GM23338 (cell line): ENCODE measurements at regions not wholly inside any gene's neighbourhood (a gene's known extent, or its start where the extent isn't known, plus 50 kb on each side); places are given as distances from the start of the nearest gene placed in this dataset.

Experiments
- ATAC-seq: fragments of 200-7000 bp; cut with Tn5 transposase; 3 replicates; pipeline ENCODE4 v1.9.1; 2020
- DNase-seq: peaks from one replicate; pipeline ENCODE4 v3.0.0-alpha.2; 2015; ENCODE audit warnings: low spot score
- H2AFZ ChIP-seq: fragments of 200-600 bp; sonication (generic); 2 replicates; pipeline ENCODE4 v1.8.0; 2016; ENCODE audit warnings: antibody characterized with exemption, mild to moderate bottlenecking, moderate library complexity
- H3F3A ChIP-seq: fragments of 200-600 bp; sonication (generic); replicated peaks from 2 replicates; pipeline ENCODE4 v1.8.0; 2017; ENCODE audit warnings: antibody characterized with exemption, mixed run types, low read depth
- H3K27ac ChIP-seq: fragments of 200-600 bp; sonication (generic); 2 replicates; pipeline ENCODE4 v1.6.1; 2016; ENCODE audit warnings: low read depth
- H3K27me3 ChIP-seq: fragments of 200-600 bp; sonication (generic); 2 replicates; pipeline ENCODE4 v1.8.0; 2016; ENCODE audit warnings: mild to moderate bottlenecking, mixed run types, moderate library complexity; ENCODE audit not compliant: insufficient read depth
- H3K36me3 ChIP-seq: fragments of 200-600 bp; sonication (generic); 2 replicates; pipeline ENCODE4 v1.8.0; 2016; ENCODE audit warnings: mild to moderate bottlenecking; ENCODE audit not compliant: insufficient read depth
- H3K4me1 ChIP-seq: fragments of 200-600 bp; sonication (generic); 2 replicates; pipeline ENCODE4 v1.8.0; 2016; ENCODE audit warnings: mild to moderate bottlenecking, moderate library complexity; ENCODE audit not compliant: insufficient read depth
- H3K4me2 ChIP-seq: fragments of 200-600 bp; sonication (generic); 2 replicates; pipeline ENCODE4 v1.7.1; 2017; ENCODE audit warnings: mixed run types
- H3K4me3 ChIP-seq: fragments of 200-600 bp; sonication (generic); 2 replicates; pipeline ENCODE4 v1.6.1; 2016; ENCODE audit warnings: mixed run types
- H3K79me2 ChIP-seq: fragments of 200-600 bp; sonication (generic); replicated peaks from 2 replicates; pipeline ENCODE4 v1.8.0; 2017; ENCODE audit warnings: mild to moderate bottlenecking; ENCODE audit not compliant: insufficient read depth
- H3K9me2 ChIP-seq: fragments of 200-600 bp; sonication (generic); 2 replicates; pipeline ENCODE4 v1.8.0; 2017; ENCODE audit not compliant: insufficient read depth
- H4K20me1 ChIP-seq: fragments of 200-600 bp; sonication (generic); replicated peaks from 2 replicates; pipeline ENCODE4 v1.8.0; 2017; ENCODE audit warnings: mild to moderate bottlenecking; ENCODE audit not compliant: insufficient read depth
- H3K27ac Mint-ChIP-seq: 2 replicates; pipeline ENCODE4 v1.8.0; 2020; ENCODE audit warnings: inconsistent platforms, mild to moderate bottlenecking, moderate library complexity, mixed read lengths
- H3K27me3 Mint-ChIP-seq: 3 replicates; pipeline ENCODE4 v1.8.0; 2022; ENCODE audit warnings: low read depth, mild to moderate bottlenecking, moderate library complexity, mixed read lengths, inconsistent platforms; ENCODE audit not compliant: insufficient read depth, poor library complexity
- H3K36me3 Mint-ChIP-seq: 3 replicates; pipeline ENCODE4 v1.8.0; 2021; ENCODE audit warnings: low read depth, mild to moderate bottlenecking, inconsistent platforms, moderate library complexity, mixed read lengths
- H3K4me1 Mint-ChIP-seq: 3 replicates; pipeline ENCODE4 v1.8.0; 2020; ENCODE audit warnings: mild to moderate bottlenecking, inconsistent platforms, mixed read lengths
- H3K4me3 Mint-ChIP-seq: 3 replicates; pipeline ENCODE4 v1.8.0; 2021; ENCODE audit warnings: moderate library complexity, mild to moderate bottlenecking, inconsistent platforms, mixed read lengths
- H3K9me3 Mint-ChIP-seq: 3 replicates; pipeline ENCODE4 v1.8.0; 2020; ENCODE audit warnings: moderate library complexity, mild to moderate bottlenecking, inconsistent platforms, mixed read lengths
- CREB1 ChIP-seq: fragments of 250-450 bp; sonication (Bioruptor Pico); IDR thresholded peaks from 2 replicates; pipeline ENCODE4 v1.5.0; 2020; ENCODE audit warnings: low read depth, mild to moderate bottlenecking, moderate library complexity
- EZH2 ChIP-seq: fragments of 200-600 bp; sonication (generic); IDR thresholded peaks from one replicate; pipeline ENCODE4 v1.8.0; 2017; ENCODE audit warnings: antibody characterized with exemption, mild to moderate bottlenecking, low read depth; ENCODE audit not compliant: unreplicated experiment
- EZH2phosphoT487 ChIP-seq: fragments of 200-600 bp; sonication (generic); IDR thresholded peaks from one replicate; pipeline ENCODE4 v1.8.1; 2018; ENCODE audit warnings: antibody characterized with exemption; ENCODE audit not compliant: unreplicated experiment
- JUNB ChIP-seq: IDR thresholded peaks from one replicate; pipeline ENCODE4 v1.6.1; 2016; ENCODE audit warnings: antibody characterized with exemption; ENCODE audit not compliant: unreplicated experiment
- NANOG ChIP-seq: IDR thresholded peaks from 2 replicates; pipeline ENCODE4 v1.6.1; 2016; ENCODE audit warnings: antibody characterized with exemption, borderline replicate concordance
- POLR2AphosphoS5 ChIP-seq: IDR thresholded peaks from 2 replicates; pipeline ENCODE4 v1.6.1; 2016; ENCODE audit warnings: antibody characterized with exemption, low read depth
- STAT1 ChIP-seq: IDR thresholded peaks from one replicate; pipeline ENCODE4 v1.6.1; 2016; ENCODE audit warnings: antibody characterized with exemption; ENCODE audit not compliant: unreplicated experiment
- ZNF114 ChIP-seq: fragments of 250-450 bp; sonication (Bioruptor Pico); IDR thresholded peaks from 2 replicates; pipeline ENCODE4 v1.5.0; 2020; ENCODE audit warnings: mild to moderate bottlenecking, moderate library complexity
- ZNF331 ChIP-seq: fragments of 250-450 bp; sonication (Bioruptor Pico); IDR thresholded peaks from 2 replicates; pipeline ENCODE4 v1.5.0; 2020; ENCODE audit warnings: low read depth, mild to moderate bottlenecking, moderate library complexity
- TF ChIP-seq, protein P1 (sequence below), 2 experiments: fragments of 200-600 bp in 1 of 2; sonication (generic) in 1 of 2; conservative IDR thresholded peaks; 2 replicates each; pipeline versions ENCODE4 v1.5.1 to v1.6.1; 2016 to 2017; ENCODE audit warnings: antibody characterized with exemption in 2 of 2, low read depth in 2 of 2, mild to moderate bottlenecking in 2 of 2, moderate library complexity in 1 of 2
- TF ChIP-seq, protein P2 (sequence below): IDR thresholded peaks from 2 replicates; pipeline ENCODE4 v1.6.1; 2016; ENCODE audit warnings: antibody characterized with exemption
- TF ChIP-seq, protein P3 (sequence below): IDR thresholded peaks from one replicate; pipeline ENCODE4 v1.6.1; 2018; ENCODE audit warnings: antibody characterized with exemption; ENCODE audit not compliant: unreplicated experiment
- TF ChIP-seq, protein P4 (sequence below): fragments of 250-450 bp; sonication (Bioruptor Pico); IDR thresholded peaks from 2 replicates; pipeline ENCODE4 v1.5.0; 2020; ENCODE audit warnings: mild to moderate bottlenecking, moderate library complexity

DNA sequence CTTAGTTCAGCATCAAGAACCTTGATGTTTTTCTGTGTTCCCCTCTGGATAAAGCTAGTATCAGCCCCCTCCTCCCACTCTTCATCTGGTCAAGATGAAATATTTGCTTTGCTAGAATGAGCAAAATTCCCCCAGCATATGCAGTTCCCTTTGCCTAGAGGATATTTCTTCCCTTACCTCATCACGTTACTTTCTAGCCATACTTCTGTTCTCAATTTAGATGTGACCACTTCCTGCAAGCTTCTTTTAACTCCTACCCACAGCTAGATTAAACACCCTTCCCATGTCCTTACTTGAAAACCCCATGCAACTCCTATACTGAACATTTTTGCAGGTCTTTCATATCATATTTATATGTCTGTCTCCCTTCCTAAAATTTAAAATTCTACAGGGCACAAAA, 178.9 kb upstream of the TUSC1 start:
- no peak for TF ChIP-seq EZH2phosphoT487
- no peak for TF ChIP-seq STAT1
- TF ChIP-seq NANOG, result no peak
- TF ChIP-seq, protein P1, sequence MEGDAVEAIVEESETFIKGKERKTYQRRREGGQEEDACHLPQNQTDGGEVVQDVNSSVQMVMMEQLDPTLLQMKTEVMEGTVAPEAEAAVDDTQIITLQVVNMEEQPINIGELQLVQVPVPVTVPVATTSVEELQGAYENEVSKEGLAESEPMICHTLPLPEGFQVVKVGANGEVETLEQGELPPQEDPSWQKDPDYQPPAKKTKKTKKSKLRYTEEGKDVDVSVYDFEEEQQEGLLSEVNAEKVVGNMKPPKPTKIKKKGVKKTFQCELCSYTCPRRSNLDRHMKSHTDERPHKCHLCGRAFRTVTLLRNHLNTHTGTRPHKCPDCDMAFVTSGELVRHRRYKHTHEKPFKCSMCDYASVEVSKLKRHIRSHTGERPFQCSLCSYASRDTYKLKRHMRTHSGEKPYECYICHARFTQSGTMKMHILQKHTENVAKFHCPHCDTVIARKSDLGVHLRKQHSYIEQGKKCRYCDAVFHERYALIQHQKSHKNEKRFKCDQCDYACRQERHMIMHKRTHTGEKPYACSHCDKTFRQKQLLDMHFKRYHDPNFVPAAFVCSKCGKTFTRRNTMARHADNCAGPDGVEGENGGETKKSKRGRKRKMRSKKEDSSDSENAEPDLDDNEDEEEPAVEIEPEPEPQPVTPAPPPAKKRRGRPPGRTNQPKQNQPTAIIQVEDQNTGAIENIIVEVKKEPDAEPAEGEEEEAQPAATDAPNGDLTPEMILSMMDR (conservative IDR thresholded peaks at IDR 0.05; ENCODE audit: low read depth in 2 of 2), result no peak
- TF ChIP-seq EZH2, result no peak
- TF ChIP-seq, protein P2, sequence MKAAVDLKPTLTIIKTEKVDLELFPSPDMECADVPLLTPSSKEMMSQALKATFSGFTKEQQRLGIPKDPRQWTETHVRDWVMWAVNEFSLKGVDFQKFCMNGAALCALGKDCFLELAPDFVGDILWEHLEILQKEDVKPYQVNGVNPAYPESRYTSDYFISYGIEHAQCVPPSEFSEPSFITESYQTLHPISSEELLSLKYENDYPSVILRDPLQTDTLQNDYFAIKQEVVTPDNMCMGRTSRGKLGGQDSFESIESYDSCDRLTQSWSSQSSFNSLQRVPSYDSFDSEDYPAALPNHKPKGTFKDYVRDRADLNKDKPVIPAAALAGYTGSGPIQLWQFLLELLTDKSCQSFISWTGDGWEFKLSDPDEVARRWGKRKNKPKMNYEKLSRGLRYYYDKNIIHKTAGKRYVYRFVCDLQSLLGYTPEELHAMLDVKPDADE, result no peak
- TF ChIP-seq POLR2AphosphoS5, result no peak
- TF ChIP-seq, protein P3, sequence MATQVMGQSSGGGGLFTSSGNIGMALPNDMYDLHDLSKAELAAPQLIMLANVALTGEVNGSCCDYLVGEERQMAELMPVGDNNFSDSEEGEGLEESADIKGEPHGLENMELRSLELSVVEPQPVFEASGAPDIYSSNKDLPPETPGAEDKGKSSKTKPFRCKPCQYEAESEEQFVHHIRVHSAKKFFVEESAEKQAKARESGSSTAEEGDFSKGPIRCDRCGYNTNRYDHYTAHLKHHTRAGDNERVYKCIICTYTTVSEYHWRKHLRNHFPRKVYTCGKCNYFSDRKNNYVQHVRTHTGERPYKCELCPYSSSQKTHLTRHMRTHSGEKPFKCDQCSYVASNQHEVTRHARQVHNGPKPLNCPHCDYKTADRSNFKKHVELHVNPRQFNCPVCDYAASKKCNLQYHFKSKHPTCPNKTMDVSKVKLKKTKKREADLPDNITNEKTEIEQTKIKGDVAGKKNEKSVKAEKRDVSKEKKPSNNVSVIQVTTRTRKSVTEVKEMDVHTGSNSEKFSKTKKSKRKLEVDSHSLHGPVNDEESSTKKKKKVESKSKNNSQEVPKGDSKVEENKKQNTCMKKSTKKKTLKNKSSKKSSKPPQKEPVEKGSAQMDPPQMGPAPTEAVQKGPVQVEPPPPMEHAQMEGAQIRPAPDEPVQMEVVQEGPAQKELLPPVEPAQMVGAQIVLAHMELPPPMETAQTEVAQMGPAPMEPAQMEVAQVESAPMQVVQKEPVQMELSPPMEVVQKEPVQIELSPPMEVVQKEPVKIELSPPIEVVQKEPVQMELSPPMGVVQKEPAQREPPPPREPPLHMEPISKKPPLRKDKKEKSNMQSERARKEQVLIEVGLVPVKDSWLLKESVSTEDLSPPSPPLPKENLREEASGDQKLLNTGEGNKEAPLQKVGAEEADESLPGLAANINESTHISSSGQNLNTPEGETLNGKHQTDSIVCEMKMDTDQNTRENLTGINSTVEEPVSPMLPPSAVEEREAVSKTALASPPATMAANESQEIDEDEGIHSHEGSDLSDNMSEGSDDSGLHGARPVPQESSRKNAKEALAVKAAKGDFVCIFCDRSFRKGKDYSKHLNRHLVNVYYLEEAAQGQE, result no peak
- TF ChIP-seq ZNF114 (CRISPR knock-in tag), result no peak
- TF ChIP-seq ZNF331 (CRISPR knock-in tag), result no peak
- TF ChIP-seq JUNB, result no peak
- TF ChIP-seq CREB1, result no peak
- TF ChIP-seq, protein P4, sequence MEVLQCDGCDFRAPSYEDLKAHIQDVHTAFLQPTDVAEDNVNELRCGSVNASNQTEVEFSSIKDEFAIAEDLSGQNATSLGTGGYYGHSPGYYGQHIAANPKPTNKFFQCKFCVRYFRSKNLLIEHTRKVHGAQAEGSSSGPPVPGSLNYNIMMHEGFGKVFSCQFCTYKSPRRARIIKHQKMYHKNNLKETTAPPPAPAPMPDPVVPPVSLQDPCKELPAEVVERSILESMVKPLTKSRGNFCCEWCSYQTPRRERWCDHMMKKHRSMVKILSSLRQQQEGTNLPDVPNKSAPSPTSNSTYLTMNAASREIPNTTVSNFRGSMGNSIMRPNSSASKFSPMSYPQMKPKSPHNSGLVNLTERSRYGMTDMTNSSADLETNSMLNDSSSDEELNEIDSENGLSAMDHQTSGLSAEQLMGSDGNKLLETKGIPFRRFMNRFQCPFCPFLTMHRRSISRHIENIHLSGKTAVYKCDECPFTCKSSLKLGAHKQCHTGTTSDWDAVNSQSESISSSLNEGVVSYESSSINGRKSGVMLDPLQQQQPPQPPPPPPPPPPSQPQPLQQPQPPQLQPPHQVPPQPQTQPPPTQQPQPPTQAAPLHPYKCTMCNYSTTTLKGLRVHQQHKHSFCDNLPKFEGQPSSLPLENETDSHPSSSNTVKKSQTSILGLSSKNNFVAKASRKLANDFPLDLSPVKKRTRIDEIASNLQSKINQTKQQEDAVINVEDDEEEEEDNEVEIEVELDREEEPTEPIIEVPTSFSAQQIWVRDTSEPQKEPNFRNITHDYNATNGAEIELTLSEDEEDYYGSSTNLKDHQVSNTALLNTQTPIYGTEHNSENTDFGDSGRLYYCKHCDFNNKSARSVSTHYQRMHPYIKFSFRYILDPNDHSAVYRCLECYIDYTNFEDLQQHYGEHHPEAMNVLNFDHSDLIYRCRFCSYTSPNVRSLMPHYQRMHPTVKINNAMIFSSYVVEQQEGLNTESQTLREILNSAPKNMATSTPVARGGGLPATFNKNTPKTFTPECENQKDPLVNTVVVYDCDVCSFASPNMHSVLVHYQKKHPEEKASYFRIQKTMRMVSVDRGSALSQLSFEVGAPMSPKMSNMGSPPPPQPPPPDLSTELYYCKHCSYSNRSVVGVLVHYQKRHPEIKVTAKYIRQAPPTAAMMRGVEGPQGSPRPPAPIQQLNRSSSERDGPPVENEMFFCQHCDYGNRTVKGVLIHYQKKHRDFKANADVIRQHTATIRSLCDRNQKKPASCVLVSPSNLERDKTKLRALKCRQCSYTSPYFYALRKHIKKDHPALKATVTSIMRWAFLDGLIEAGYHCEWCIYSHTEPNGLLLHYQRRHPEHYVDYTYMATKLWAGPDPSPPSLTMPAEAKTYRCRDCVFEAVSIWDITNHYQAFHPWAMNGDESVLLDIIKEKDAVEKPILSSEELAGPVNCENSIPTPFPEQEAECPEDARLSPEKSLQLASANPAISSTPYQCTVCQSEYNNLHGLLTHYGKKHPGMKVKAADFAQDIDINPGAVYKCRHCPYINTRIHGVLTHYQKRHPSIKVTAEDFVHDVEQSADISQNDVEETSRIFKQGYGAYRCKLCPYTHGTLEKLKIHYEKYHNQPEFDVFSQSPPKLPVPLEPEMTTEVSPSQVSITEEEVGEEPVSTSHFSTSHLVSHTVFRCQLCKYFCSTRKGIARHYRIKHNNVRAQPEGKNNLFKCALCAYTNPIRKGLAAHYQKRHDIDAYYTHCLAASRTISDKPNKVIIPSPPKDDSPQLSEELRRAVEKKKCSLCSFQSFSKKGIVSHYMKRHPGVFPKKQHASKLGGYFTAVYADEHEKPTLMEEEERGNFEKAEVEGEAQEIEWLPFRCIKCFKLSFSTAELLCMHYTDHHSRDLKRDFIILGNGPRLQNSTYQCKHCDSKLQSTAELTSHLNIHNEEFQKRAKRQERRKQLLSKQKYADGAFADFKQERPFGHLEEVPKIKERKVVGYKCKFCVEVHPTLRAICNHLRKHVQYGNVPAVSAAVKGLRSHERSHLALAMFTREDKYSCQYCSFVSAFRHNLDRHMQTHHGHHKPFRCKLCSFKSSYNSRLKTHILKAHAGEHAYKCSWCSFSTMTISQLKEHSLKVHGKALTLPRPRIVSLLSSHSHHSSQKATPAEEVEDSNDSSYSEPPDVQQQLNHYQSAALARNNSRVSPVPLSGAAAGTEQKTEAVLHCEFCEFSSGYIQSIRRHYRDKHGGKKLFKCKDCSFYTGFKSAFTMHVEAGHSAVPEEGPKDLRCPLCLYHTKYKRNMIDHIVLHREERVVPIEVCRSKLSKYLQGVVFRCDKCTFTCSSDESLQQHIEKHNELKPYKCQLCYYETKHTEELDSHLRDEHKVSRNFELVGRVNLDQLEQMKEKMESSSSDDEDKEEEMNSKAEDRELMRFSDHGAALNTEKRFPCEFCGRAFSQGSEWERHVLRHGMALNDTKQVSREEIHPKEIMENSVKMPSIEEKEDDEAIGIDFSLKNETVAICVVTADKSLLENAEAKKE, result no peak
- no peak for ATAC-seq
- Histone ChIP-seq H3K36me3 (peaks cover 16% of the 10 kb centered on the region), H3K9me2 (peaks cover 4% of the 10 kb centered on the region; the same call in 1 of the 2 replicates), H3K4me2 (no peak overlapping the region), H3K27me3 (no peaks in the 10 kb centered on the region), H3K4me3 (no peak overlapping the region), H2AFZ (no peak overlapping the region), H3K27ac (no peak overlapping the region), H3K4me1 (no peaks in the 10 kb centered on the region), H3K79me2 (no peaks in the 10 kb centered on the region), H3F3A (no peaks in the 10 kb centered on the region), H4K20me1 (no peaks in the 10 kb centered on the region)
- Mint-ChIP-seq H3K9me3 (peaks cover 40% of the 10 kb centered on the region), H3K27ac (no peak overlapping the region), H3K27me3 (no peaks in the 10 kb centered on the region), H3K4me1 (no peaks in the 10 kb centered on the region), H3K4me3 (no peak overlapping the region), H3K36me3 (peaks cover 28% of the 10 kb centered on the region; the same call in 2 of the 3 replicates)
- no peak for DNase-seq
